ENCODE measurements at regions not wholly inside any gene's neighbourhood (a gene's known extent, or its start where the extent isn't known, plus 50 kb on each side); places are given as distances from the start of the nearest gene placed in this dataset.
"Not testable (repeated sequence)": the region's sequence is repeated elsewhere in the genome, so short reads cannot be mapped to it uniquely, and the experiment has no call there.

DNA sequence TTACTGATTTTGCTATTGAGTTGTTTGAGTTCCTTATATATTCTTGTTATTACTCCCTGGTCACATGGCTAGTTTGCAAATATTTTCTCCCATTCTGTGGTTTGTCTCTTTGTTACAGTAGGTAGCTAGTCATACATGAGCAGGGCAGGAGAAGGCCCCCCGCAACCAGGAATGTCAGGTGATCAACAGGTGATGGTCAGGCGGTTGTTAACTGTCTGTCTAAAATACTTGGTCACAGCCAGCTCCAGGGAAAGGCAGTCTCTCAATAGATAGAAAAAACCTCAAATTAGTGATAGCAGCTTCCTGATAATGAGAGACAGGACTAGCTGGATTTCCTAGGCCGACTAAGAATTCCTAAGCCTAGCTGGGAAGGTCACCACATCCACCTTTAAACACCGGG lies 217.9 kb downstream of the RHOU start:
- Histone ChIP-seq H3K4me1 (ENCODE audit: insufficient read depth, low read length) (peaks cover 18% of the 10 kb centered on the region; the same call in 1 of the 2 replicates), H3K79me2 (ENCODE audit: insufficient read depth, low read length) (no peaks in the 10 kb centered on the region), H3K4me2 (ENCODE audit: low read depth, low read length) (no peak overlapping the region), H2AFZ (ENCODE audit: low read length) (no peak overlapping the region), H3K4me3 (replicated peaks in 1 of 3; ENCODE audit: insufficient read depth in 1 of 3, low read depth in 2 of 3, low read length in 3 of 3) (no peak overlapping the region), H3K9me3 (ENCODE audit: low read length) (no peaks in the 10 kb centered on the region), H4K20me1 (ENCODE audit: insufficient read depth, low read length) (no peaks in the 10 kb centered on the region), H3K27me3 (ENCODE audit: control insufficient read depth in 1 of 2, insufficient read depth in 2 of 2, low read length in 2 of 2) (peaks cover 0 to 1% of the 10 kb centered on the region in 2 experiments; a peak in 1 of 5 replicates), H3K27ac (ENCODE audit: extremely low read length, insufficient read depth, low read length) (no peak overlapping the region), H3K36me3 (replicated peaks in 1 of 2; ENCODE audit: control insufficient read depth in 1 of 2, insufficient read depth in 2 of 2, low read length in 2 of 2) (no peaks in the 10 kb centered on the region), H3K9ac (ENCODE audit: insufficient read depth, low read depth, low read length) (no peak overlapping the region)
- no peak for FAIRE-seq
- 70% methylated on average over 4 of the region's 4 CpGs for WGBS (ENCODE audit: low lambda C conversion rate)
- in situ Hi-C loops (cut with HindIII; ENCODE audit: extremely low pct_ligation_motif_present, low pct_unique_long_range_greater_than_20kb) (no loop called here), intact Hi-C loops (cut with micrococcal nuclease; ENCODE audit: unreplicated experiment) (no loop called here)
- TF ChIP-seq SMC3 (IDR thresholded peaks at IDR 0.05; ENCODE audit: low read length) (no peak), ZFX (CRISPR knock-in tag; IDR thresholded peaks at IDR 0.05; ENCODE audit: low read depth) (no peak), SPEN (CRISPR knock-in tag; IDR thresholded peaks at IDR 0.05; ENCODE audit: low read depth) (no peak), ZNF549 (CRISPR knock-in tag; IDR thresholded peaks at IDR 0.05) (no peak)
- TF ChIP-seq, protein P1, sequence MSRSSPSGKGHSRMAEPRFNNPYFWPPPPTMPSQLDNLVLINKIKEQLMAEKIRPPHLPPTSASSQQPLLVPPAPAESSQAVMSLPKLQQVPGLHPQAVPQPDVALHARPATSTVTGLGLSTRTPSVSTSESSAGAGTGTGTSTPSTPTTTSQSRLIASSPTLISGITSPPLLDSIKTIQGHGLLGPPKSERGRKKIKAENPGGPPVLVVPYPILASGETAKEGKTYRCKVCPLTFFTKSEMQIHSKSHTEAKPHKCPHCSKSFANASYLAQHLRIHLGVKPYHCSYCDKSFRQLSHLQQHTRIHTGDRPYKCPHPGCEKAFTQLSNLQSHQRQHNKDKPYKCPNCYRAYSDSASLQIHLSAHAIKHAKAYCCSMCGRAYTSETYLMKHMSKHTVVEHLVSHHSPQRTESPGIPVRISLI (CRISPR knock-in tag; IDR thresholded peaks at IDR 0.05; ENCODE audit: borderline replicate concordance): no peak
- TF ChIP-seq, protein P2, sequence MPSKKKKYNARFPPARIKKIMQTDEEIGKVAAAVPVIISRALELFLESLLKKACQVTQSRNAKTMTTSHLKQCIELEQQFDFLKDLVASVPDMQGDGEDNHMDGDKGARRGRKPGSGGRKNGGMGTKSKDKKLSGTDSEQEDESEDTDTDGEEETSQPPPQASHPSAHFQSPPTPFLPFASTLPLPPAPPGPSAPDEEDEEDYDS (CRISPR knock-in tag; IDR thresholded peaks at IDR 0.05): no peak
- TF ChIP-seq, protein P3, sequence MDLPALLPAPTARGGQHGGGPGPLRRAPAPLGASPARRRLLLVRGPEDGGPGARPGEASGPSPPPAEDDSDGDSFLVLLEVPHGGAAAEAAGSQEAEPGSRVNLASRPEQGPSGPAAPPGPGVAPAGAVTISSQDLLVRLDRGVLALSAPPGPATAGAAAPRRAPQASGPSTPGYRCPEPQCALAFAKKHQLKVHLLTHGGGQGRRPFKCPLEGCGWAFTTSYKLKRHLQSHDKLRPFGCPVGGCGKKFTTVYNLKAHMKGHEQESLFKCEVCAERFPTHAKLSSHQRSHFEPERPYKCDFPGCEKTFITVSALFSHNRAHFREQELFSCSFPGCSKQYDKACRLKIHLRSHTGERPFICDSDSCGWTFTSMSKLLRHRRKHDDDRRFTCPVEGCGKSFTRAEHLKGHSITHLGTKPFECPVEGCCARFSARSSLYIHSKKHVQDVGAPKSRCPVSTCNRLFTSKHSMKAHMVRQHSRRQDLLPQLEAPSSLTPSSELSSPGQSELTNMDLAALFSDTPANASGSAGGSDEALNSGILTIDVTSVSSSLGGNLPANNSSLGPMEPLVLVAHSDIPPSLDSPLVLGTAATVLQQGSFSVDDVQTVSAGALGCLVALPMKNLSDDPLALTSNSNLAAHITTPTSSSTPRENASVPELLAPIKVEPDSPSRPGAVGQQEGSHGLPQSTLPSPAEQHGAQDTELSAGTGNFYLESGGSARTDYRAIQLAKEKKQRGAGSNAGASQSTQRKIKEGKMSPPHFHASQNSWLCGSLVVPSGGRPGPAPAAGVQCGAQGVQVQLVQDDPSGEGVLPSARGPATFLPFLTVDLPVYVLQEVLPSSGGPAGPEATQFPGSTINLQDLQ (CRISPR knock-in tag; IDR thresholded peaks at IDR 0.05): no peak
- CTCF ChIA-PET (ENCODE audit: low intra/inter-chr PET ratio, low total read pairs): no interaction called here
- POLR2A ChIA-PET: interaction anchor here (1.0 to 1.3 kb wide), 2 partner anchors 10 to 15 kb away, joined by 3 read pairs; no protein-coding TSS in a partner anchor
- no TSS peak for BruUV-seq (replicated peaks)
- ATAC-seq: no peak
- DNase-seq (ENCODE audit: low spot score): no peak

DNA sequence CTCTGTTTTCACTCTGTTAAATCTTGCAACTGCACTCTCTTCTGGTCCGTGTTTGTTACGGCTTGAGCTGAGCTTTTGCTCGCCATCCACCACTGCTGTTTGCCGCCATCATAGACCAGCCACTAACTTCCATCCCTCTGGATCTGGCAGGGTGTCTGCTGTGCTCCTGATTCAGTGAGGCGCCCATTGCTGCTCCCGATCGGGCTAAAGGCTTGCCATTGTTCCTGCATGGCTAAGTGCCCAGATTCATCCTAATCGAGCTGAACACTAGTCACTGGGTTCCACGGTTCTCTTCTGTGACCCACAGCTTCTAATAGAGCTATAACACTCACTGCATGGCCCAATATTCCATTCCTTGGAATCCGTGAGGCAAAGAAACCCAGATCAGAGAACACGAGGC lies 218.5 kb downstream of the RHOU start:
- H2AFZ ChIP-seq (ENCODE audit: low read length); H3K4me2 ChIP-seq (ENCODE audit: low read depth, low read length); H3K27me3 ChIP-seq (ENCODE audit: control insufficient read depth in 1 of 2, insufficient read depth in 2 of 2, low read length in 2 of 2); H3K79me2 ChIP-seq (ENCODE audit: insufficient read depth, low read length); DNase-seq (ENCODE audit: low spot score); H3K4me3 ChIP-seq (replicated peaks in 1 of 3; ENCODE audit: insufficient read depth in 1 of 3, low read depth in 2 of 3, low read length in 3 of 3); H3K9me3 ChIP-seq (ENCODE audit: low read length); H3K36me3 ChIP-seq (replicated peaks in 1 of 2; ENCODE audit: control insufficient read depth in 1 of 2, insufficient read depth in 2 of 2, low read length in 2 of 2); intact Hi-C loops (cut with micrococcal nuclease; ENCODE audit: unreplicated experiment); H3K9ac ChIP-seq (ENCODE audit: insufficient read depth, low read depth, low read length); FAIRE-seq; H4K20me1 ChIP-seq (ENCODE audit: insufficient read depth, low read length); H3K27ac ChIP-seq (ENCODE audit: extremely low read length, insufficient read depth, low read length); BruUV-seq (replicated peaks); CTCF ChIA-PET (ENCODE audit: low intra/inter-chr PET ratio, low total read pairs); ATAC-seq; in situ Hi-C loops (cut with HindIII; ENCODE audit: extremely low pct_ligation_motif_present, low pct_unique_long_range_greater_than_20kb): not testable (repeated sequence)
- peaks cover 24% of the 10 kb centered on the region for H3K4me1 ChIP-seq (ENCODE audit: insufficient read depth, low read length)
- POLR2A ChIA-PET: interaction anchor here (1.0 to 1.3 kb wide), 2 partner anchors 10 to 15 kb away, joined by 3 read pairs; no protein-coding TSS in a partner anchor
- WGBS (ENCODE audit: low lambda C conversion rate): 58% methylated on average over 11 of the region's 11 CpGs

Measured in HepG2 (cell line).